Neural cell (in vitro differentiated cells): ENCODE measurements at regions not wholly inside any gene's neighbourhood (a gene's known extent, or its start where the extent isn't known, plus 50 kb on each side); places are given as distances from the start of the nearest gene placed in this dataset.
"Not testable (repeated sequence)": the region's sequence is repeated elsewhere in the genome, so short reads cannot be mapped to it uniquely, and the experiment has no call there.

Source experiments
- EP300 ChIP-seq: fragments of 450-650 bp; conservative IDR thresholded peaks from 2 replicates; pipeline ENCODE4 v1.6.1; 2014; ENCODE audit warnings: antibody characterized with exemption, mild to moderate bottlenecking, moderate library complexity; ENCODE audit not compliant: poor library complexity, severe bottlenecking
- EZH2 ChIP-seq: fragments of 200-600, 300-800 bp; shearing (Covaris generic), sonication (generic); IDR thresholded peaks from 2 replicates; pipeline ENCODE4 v1.6.1; 2014; ENCODE audit warnings: antibody characterized with exemption, low read length, borderline replicate concordance, mild to moderate bottlenecking; ENCODE audit not compliant: insufficient read depth, poor library complexity, severe bottlenecking
- MXI1 ChIP-seq: fragments of 450-650 bp; conservative IDR thresholded peaks from 2 replicates; pipeline ENCODE4 v1.6.1; 2014; ENCODE audit warnings: antibody characterized with exemption, mild to moderate bottlenecking; ENCODE audit not compliant: poor library complexity, severe bottlenecking
- POLR2AphosphoS5 ChIP-seq: IDR thresholded peaks from 2 replicates; pipeline ENCODE4 v1.6.1; 2012
- RAD21 ChIP-seq: fragments of 450-650 bp; conservative IDR thresholded peaks from 2 replicates; pipeline ENCODE4 v1.6.1; 2014; ENCODE audit warnings: antibody characterized with exemption, mild to moderate bottlenecking, moderate library complexity
- REST ChIP-seq: IDR thresholded peaks from 2 replicates; pipeline ENCODE4 v1.6.1; 2012; ENCODE audit warnings: borderline replicate concordance
- TAF1 ChIP-seq: IDR thresholded peaks from 2 replicates; pipeline ENCODE4 v1.6.1; 2012; ENCODE audit warnings: low read depth
- TF ChIP-seq, protein P1 (sequence below): fragments of 450-650 bp; IDR thresholded peaks from 2 replicates; pipeline ENCODE4 v1.5.1; 2014; ENCODE audit warnings: antibody characterized with exemption, mild to moderate bottlenecking, moderate library complexity; ENCODE audit not compliant: poor library complexity, severe bottlenecking

GRCh38 chrX:146119074-146119473, 301.4 kb downstream of the SLITRK2 start:
- TF ChIP-seq, protein P1, sequence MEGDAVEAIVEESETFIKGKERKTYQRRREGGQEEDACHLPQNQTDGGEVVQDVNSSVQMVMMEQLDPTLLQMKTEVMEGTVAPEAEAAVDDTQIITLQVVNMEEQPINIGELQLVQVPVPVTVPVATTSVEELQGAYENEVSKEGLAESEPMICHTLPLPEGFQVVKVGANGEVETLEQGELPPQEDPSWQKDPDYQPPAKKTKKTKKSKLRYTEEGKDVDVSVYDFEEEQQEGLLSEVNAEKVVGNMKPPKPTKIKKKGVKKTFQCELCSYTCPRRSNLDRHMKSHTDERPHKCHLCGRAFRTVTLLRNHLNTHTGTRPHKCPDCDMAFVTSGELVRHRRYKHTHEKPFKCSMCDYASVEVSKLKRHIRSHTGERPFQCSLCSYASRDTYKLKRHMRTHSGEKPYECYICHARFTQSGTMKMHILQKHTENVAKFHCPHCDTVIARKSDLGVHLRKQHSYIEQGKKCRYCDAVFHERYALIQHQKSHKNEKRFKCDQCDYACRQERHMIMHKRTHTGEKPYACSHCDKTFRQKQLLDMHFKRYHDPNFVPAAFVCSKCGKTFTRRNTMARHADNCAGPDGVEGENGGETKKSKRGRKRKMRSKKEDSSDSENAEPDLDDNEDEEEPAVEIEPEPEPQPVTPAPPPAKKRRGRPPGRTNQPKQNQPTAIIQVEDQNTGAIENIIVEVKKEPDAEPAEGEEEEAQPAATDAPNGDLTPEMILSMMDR = not testable (repeated sequence)
- TF ChIP-seq REST, EZH2, POLR2AphosphoS5, RAD21, EP300, TAF1, MXI1: not testable (repeated sequence)
